OCI-LY7 (cell line): ENCODE measurements at regions not wholly inside any gene's neighbourhood (a gene's known extent, or its start where the extent isn't known, plus 50 kb on each side); places are given as distances from the start of the nearest gene placed in this dataset.

Experiments
- BruUV-seq: library from RNA; stranded (reverse); fragments of 400-500 nt; replicated peaks from 2 replicates; lab custom pipeline; 2021; lab: Mats Ljungman, UMichigan
- CTCF ChIA-PET: fragments of 300-600 bp; sonication (Branson Sonifier 250); formaldehyde crosslinking; loops from one replicate; lab custom pipeline; 2022; ENCODE audit warnings: antibody characterized with exemption; ENCODE audit not compliant: unreplicated experiment; lab: Charles Lee
- POLR2A ChIA-PET: fragments of 300-600 bp; sonication (Branson Sonifier 250); formaldehyde crosslinking; loops from one replicate; lab custom pipeline; 2022; ENCODE audit warnings: antibody characterized with exemption; lab: Charles Lee
- DNase-seq: peaks from one replicate; pipeline ENCODE4 v3.0.0-alpha.2; 2015; ENCODE audit warnings: low spot score
- H2AFZ ChIP-seq: fragments of 200-600 bp; sonication (generic), shearing (Covaris generic); 2 replicates; pipeline ENCODE4 v1.6.1; 2014; ENCODE audit warnings: mild to moderate bottlenecking, antibody characterized with exemption, low read length, moderate library complexity
- H3K27ac ChIP-seq: fragments of 200-600 bp; sonication (generic); 2 replicates; pipeline ENCODE4 v1.5.1; 2014; ENCODE audit warnings: mixed run types, low read depth, mild to moderate bottlenecking, moderate library complexity, low read length, inconsistent platforms; ENCODE audit not compliant: poor library complexity, severe bottlenecking
- H3K36me3 ChIP-seq: fragments of 200-600 bp; sonication (generic); 2 replicates; pipeline ENCODE4 v1.6.1; 2014; ENCODE audit warnings: mild to moderate bottlenecking, antibody characterized with exemption, low read length, moderate library complexity, mixed read lengths; ENCODE audit not compliant: insufficient read depth
- H3K4me1 ChIP-seq: fragments of 200-600 bp; sonication (generic); 2 replicates; pipeline ENCODE4 v1.5.1; 2014; ENCODE audit warnings: mild to moderate bottlenecking, low read length; ENCODE audit not compliant: insufficient read depth, poor library complexity, severe bottlenecking
- H3K4me2 ChIP-seq: fragments of 200-600 bp; sonication (generic); 2 replicates; pipeline ENCODE4 v1.6.1; 2014; ENCODE audit warnings: mild to moderate bottlenecking, low read length
- H3K4me3 ChIP-seq: fragments of 200-600 bp; sonication (generic); 2 replicates; pipeline ENCODE4 v1.5.1; 2014; ENCODE audit warnings: mild to moderate bottlenecking, low read depth, low read length; ENCODE audit not compliant: poor library complexity, severe bottlenecking
- H3K79me2 ChIP-seq: fragments of 200-600 bp; sonication (generic); 2 replicates; pipeline ENCODE4 v1.6.1; 2016; ENCODE audit warnings: low read depth, mild to moderate bottlenecking, low read length, moderate library complexity, mixed read lengths; ENCODE audit not compliant: insufficient read depth
- H3K9me2 ChIP-seq: fragments of 200-600 bp; sonication (generic); 2 replicates; pipeline ENCODE4 v1.6.1; 2016; ENCODE audit warnings: mild to moderate bottlenecking, low read length, mixed read lengths; ENCODE audit not compliant: insufficient read depth
- H3K9me3 ChIP-seq: fragments of 200-600 bp; sonication (generic); 2 replicates; pipeline ENCODE4 v1.6.1; 2014; ENCODE audit warnings: mild to moderate bottlenecking, mixed run types, low read length, mixed read lengths
- H4K20me1 ChIP-seq: fragments of 200-600 bp; sonication (generic); 2 replicates; pipeline ENCODE4 v1.6.1; 2014; ENCODE audit warnings: mild to moderate bottlenecking, antibody characterized with exemption, low read length, moderate library complexity, mixed read lengths; ENCODE audit not compliant: insufficient read depth
- CTCF ChIP-seq: fragments of 200-600 bp; sonication (generic); conservative IDR thresholded peaks from 2 replicates; pipeline ENCODE4 v1.5.1; 2014; ENCODE audit warnings: mild to moderate bottlenecking, antibody characterized with exemption, low read length, moderate library complexity, mixed read lengths
- EZH2phosphoT487 ChIP-seq: fragments of 200-600 bp; sonication (generic); IDR thresholded peaks from 2 replicates; pipeline ENCODE4 v1.6.1; 2018; ENCODE audit warnings: low read depth, borderline replicate concordance, mild to moderate bottlenecking, mixed run types, antibody characterized with exemption, low read length, moderate library complexity, mixed read lengths
- intact Hi-C: fragments of 100-400 bp; cut with micrococcal nuclease; formaldehyde crosslinking; loops from one replicate; pipeline ENCODE4 v1.10.0; 2022; ENCODE audit not compliant: unreplicated experiment

GRCh38 chr9:108618906-108619550 lies 236.8 kb downstream of the ACTL7B start:
- no peaks in the 10 kb centered on the region for H3K9me2 ChIP-seq
- no peak for TF ChIP-seq CTCF
- TF ChIP-seq EZH2phosphoT487: no peak
- no peak overlapping the region for H2AFZ ChIP-seq
- H3K79me2 ChIP-seq: no peaks in the 10 kb centered on the region
- H3K9me3 ChIP-seq: no peaks in the 10 kb centered on the region
- H3K4me2 ChIP-seq: no peak overlapping the region
- H4K20me1 ChIP-seq: no peaks in the 10 kb centered on the region
- no peak overlapping the region for H3K27ac ChIP-seq
- ChIA-PET POLR2A (no interaction called here), CTCF (no interaction called here)
- no peaks in the 10 kb centered on the region for H3K4me1 ChIP-seq
- no peak for DNase-seq
- no peaks in the 10 kb centered on the region for H3K36me3 ChIP-seq
- no peak overlapping the region for H3K4me3 ChIP-seq
- intact Hi-C loops: no loop called here
- no TSS peak for BruUV-seq

- Histone ChIP-seq H4K20me1 (no peaks in the 10 kb centered on the region), H3K9me2 (no peaks in the 10 kb centered on the region), H2AFZ (no peak overlapping the region), H3K27ac (no peak overlapping the region), H3K79me2 (no peaks in the 10 kb centered on the region), H3K36me3 (no peaks in the 10 kb centered on the region), H3K4me2 (no peak overlapping the region), H3K4me3 (no peak overlapping the region), H3K4me1 (no peaks in the 10 kb centered on the region), H3K9me3 (no peaks in the 10 kb centered on the region)
- CTCF ChIA-PET: no interaction called here
- no peak for TF ChIP-seq CTCF
- no peak for TF ChIP-seq EZH2phosphoT487
- DNase-seq: no peak
- BruUV-seq: no TSS peak
- POLR2A ChIA-PET: no interaction called here
- intact Hi-C loops: no loop called here
Measured at GRCh38 chr9:108617676-108618075, 238.1 kb downstream of the ACTL7B start.

DNA sequence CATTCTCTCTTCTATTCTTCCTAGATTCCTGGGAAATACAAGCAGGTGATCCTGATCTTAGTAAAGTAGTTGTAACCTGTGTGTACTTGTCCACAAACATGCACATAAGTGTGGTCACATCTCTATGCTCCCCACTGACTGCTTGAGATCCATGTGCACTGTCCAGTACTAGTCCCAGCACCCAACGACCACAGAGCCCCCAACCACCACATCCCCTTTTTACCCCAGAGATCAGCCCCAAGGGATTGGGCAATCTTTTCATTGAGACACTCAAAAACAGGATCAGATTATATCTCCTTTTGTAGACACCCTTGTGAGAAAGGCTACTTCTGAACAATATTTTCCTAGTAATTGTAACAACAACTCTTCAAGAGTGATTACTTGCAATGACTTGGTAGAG lies 240.6 kb downstream of the ACTL7B start:
- Histone ChIP-seq H3K9me2 (no peaks in the 10 kb centered on the region), H2AFZ (no peak overlapping the region), H3K79me2 (no peaks in the 10 kb centered on the region), H3K4me3 (no peak overlapping the region), H3K4me2 (no peak overlapping the region), H3K4me1 (no peaks in the 10 kb centered on the region), H3K36me3 (no peaks in the 10 kb centered on the region), H3K9me3 (no peaks in the 10 kb centered on the region), H4K20me1 (no peaks in the 10 kb centered on the region), H3K27ac (no peak overlapping the region)
- CTCF ChIA-PET: no interaction called here
- POLR2A ChIA-PET: no interaction called here
- no peak for DNase-seq
- intact Hi-C loops: no loop called here
- BruUV-seq: no TSS peak
- TF ChIP-seq CTCF (no peak), EZH2phosphoT487 (no peak)
